HCT116 (cell line): ENCODE measurements at regions not wholly inside any gene's neighbourhood (a gene's known extent, or its start where the extent isn't known, plus 50 kb on each side); places are given as distances from the start of the nearest gene placed in this dataset.

Experiments
- ATAC-seq: fragments of 200-7000 bp; cut with Tn5 transposase; 2 replicates; pipeline ENCODE4 v1.9.1; 2020; ENCODE audit warnings: mild to moderate bottlenecking, moderate library complexity
- BruUV-seq: library from RNA; stranded (reverse); fragments of 400-500 nt; replicated peaks from 2 replicates; lab custom pipeline; 2021; lab: Mats Ljungman, UMichigan
- CTCF ChIA-PET: fragments of 300-600 bp; sonication (Branson Sonifier 250); formaldehyde crosslinking; loops from one replicate; lab custom pipeline; 2021; ENCODE audit warnings: antibody characterized with exemption; lab: Charles Lee
- POLR2A ChIA-PET: fragments of 300-600, 350-600 bp; sonication (Branson Sonifier 250); formaldehyde crosslinking; loops from one replicate; lab custom pipeline; 2021; ENCODE audit warnings: antibody characterized with exemption; lab: Charles Lee
- RAD21 ChIA-PET, 2 experiments: fragments of 300-600 bp; sonication (Branson Sonifier 250); formaldehyde crosslinking; loops; one replicate each; lab custom pipeline; 2023; ENCODE audit warnings: low total read pairs in 2 of 2; ENCODE audit not compliant: uncharacterized antibody in 2 of 2, unreplicated experiment in 2 of 2, low non-redundant PET in 1 of 2; lab: Charles Lee
- DNase-seq: peaks from one replicate; pipeline ENCODE4 v3.0.0-alpha.2; 2010; ENCODE audit warnings: low read depth, low spot score
- H2AFZ ChIP-seq: fragments of 200-600 bp; shearing (Covaris generic), sonication (generic); 2 replicates; pipeline ENCODE4 v1.6.1; 2017; ENCODE audit warnings: low read depth, mixed run types, mixed read lengths, antibody characterized with exemption, low read length; ENCODE audit not compliant: poor library complexity, severe bottlenecking
- H3K27ac ChIP-seq: 2 replicates; pipeline ENCODE4 v1.5.1; 2012; ENCODE audit warnings: low read depth, low read length
- H3K27me3 ChIP-seq: fragments of 200-600 bp; sonication (generic); 2 replicates; pipeline ENCODE4 v1.6.1; 2016; ENCODE audit warnings: mixed run types, low read length, mixed read lengths; ENCODE audit not compliant: insufficient read depth
- H3K36me3 ChIP-seq, 2 experiments: fragments of 200-500 bp in 1 of 2; fragments of 200-600 bp in 1 of 2; sonication (Bioruptor generic) in 1 of 2; sonication (generic) in 1 of 2; 2 replicates each; pipeline versions ENCODE4 v1.5.1 to v1.6.1; 2014 to 2016; ENCODE audit warnings: low read length in 2 of 2, inconsistent platforms in 1 of 2, mixed read lengths in 1 of 2, mixed run types in 1 of 2; ENCODE audit not compliant: insufficient read depth in 2 of 2, control insufficient read depth in 1 of 2
- H3K4me1 ChIP-seq, 2 experiments: fragments of 200-600 bp in 1 of 2; sonication (generic) in 1 of 2; 2 replicates each; pipeline versions ENCODE4 v1.5.1 to v1.6.1; 2012 to 2017; ENCODE audit warnings: low read length in 2 of 2, inconsistent platforms in 1 of 2, mild to moderate bottlenecking in 1 of 2, mixed read lengths in 1 of 2, mixed run types in 1 of 2, moderate library complexity in 1 of 2; ENCODE audit not compliant: insufficient read depth in 2 of 2, control insufficient read depth in 1 of 2
- H3K4me2 ChIP-seq: fragments of 200-600 bp; sonication (generic); 2 replicates; pipeline ENCODE4 v1.6.1; 2017; ENCODE audit warnings: mixed run types, low read length, mixed read lengths
- H3K4me3 ChIP-seq, 2 experiments: fragments of 200-600 bp in 1 of 2; sonication (generic) in 1 of 2; replicated peaks in 1 of 2; 2 replicates each; pipeline ENCODE4 v1.5.1; 2011 to 2016; ENCODE audit warnings: low read length in 2 of 2, control low read depth in 1 of 2, low read depth in 1 of 2, mild to moderate bottlenecking in 1 of 2, mixed read lengths in 1 of 2, mixed run types in 1 of 2
- H3K79me2 ChIP-seq: fragments of 200-600 bp; sonication (generic); 2 replicates; pipeline ENCODE4 v1.6.1; 2017; ENCODE audit warnings: mild to moderate bottlenecking, mixed run types, low read length, moderate library complexity, mixed read lengths; ENCODE audit not compliant: insufficient read depth
- H3K9ac ChIP-seq: fragments of 200-600 bp; sonication (generic); 2 replicates; pipeline ENCODE4 v1.6.1; 2016; ENCODE audit warnings: low read length, mixed read lengths
- H3K9me2 ChIP-seq: fragments of 200-600 bp; sonication (generic), shearing (Covaris generic); 2 replicates; pipeline ENCODE4 v1.6.1; 2017; ENCODE audit warnings: mixed run types, mild to moderate bottlenecking, moderate library complexity; ENCODE audit not compliant: insufficient read depth
- H3K9me3 ChIP-seq, 2 experiments: fragments of 200-500 bp in 1 of 2; fragments of 200-600 bp in 1 of 2; sonication (Bioruptor generic) in 1 of 2; sonication (generic) in 1 of 2; 2 replicates each; pipeline ENCODE4 v1.6.1; 2014 to 2017; ENCODE audit warnings: low read length in 2 of 2, mixed read lengths in 2 of 2, inconsistent platforms in 1 of 2, low read depth in 1 of 2, mild to moderate bottlenecking in 1 of 2, mixed run types in 1 of 2, moderate library complexity in 1 of 2; ENCODE audit not compliant: control insufficient read depth in 1 of 2, insufficient read depth in 1 of 2
- H4K20me1 ChIP-seq: fragments of 200-600 bp; sonication (generic), shearing (Covaris generic); 2 replicates; pipeline ENCODE4 v1.6.1; 2017; ENCODE audit warnings: mixed run types, mild to moderate bottlenecking, moderate library complexity; ENCODE audit not compliant: insufficient read depth
- ATF3 ChIP-seq: IDR thresholded peaks from 2 replicates; pipeline ENCODE4 v1.6.1; 2012
- CBX3 ChIP-seq: IDR thresholded peaks from 2 replicates; pipeline ENCODE4 v1.6.1; 2012; ENCODE audit warnings: low read depth
- CEBPB ChIP-seq: IDR thresholded peaks from 2 replicates; pipeline ENCODE4 v1.6.1; 2012; ENCODE audit warnings: low read depth
- CTCF ChIP-seq, 3 experiments: fragments of 200-600 bp in 1 of 3; sonication (generic) in 1 of 3; IDR thresholded peaks in 2 of 3; conservative IDR thresholded peaks in 1 of 3; 2 replicates each; pipeline ENCODE4 v1.5.1; 2012 to 2017; ENCODE audit warnings: low read depth in 2 of 3, low read length in 2 of 3, antibody characterized with exemption in 1 of 3, borderline replicate concordance in 1 of 3, control low read depth in 1 of 3, mild to moderate bottlenecking in 1 of 3, mixed read lengths in 1 of 3, mixed run types in 1 of 3, moderate library complexity in 1 of 3; ENCODE audit not compliant: insufficient read depth in 1 of 3
- EZH2 ChIP-seq: fragments of 200-600 bp; sonication (generic); IDR thresholded peaks from 2 replicates; pipeline ENCODE4 v1.6.1; 2017; ENCODE audit warnings: antibody characterized with exemption, mixed run types
- EZH2phosphoT487 ChIP-seq: fragments of 200-600 bp; IDR thresholded peaks from 2 replicates; pipeline ENCODE4 v1.6.1; 2018; ENCODE audit warnings: antibody characterized with exemption, borderline replicate concordance
- FOSL1 ChIP-seq: IDR thresholded peaks from 2 replicates; pipeline ENCODE4 v1.6.1; 2012; ENCODE audit warnings: low read depth
- POLR2AphosphoS5 ChIP-seq: IDR thresholded peaks from 2 replicates; pipeline ENCODE4 v1.6.1; 2011; ENCODE audit warnings: mild to moderate bottlenecking, low read depth, low read length, moderate library complexity
- RAD21 ChIP-seq: IDR thresholded peaks from 2 replicates; pipeline ENCODE4 v1.6.1; 2012; ENCODE audit warnings: low read depth, mild to moderate bottlenecking
- SP1 ChIP-seq: IDR thresholded peaks from 2 replicates; pipeline ENCODE4 v1.6.1; 2012; ENCODE audit warnings: low read depth
- SRF ChIP-seq: IDR thresholded peaks from 2 replicates; pipeline ENCODE4 v1.6.1; 2012; ENCODE audit warnings: low read depth
- TCF7L2 ChIP-seq: IDR thresholded peaks from 2 replicates; pipeline ENCODE4 v1.7.0; 2011; ENCODE audit warnings: borderline replicate concordance, inconsistent platforms; ENCODE audit not compliant: insufficient read depth, insufficient read length; ENCODE audit errors: extremely low read depth
- YY1 ChIP-seq: IDR thresholded peaks from 2 replicates; pipeline ENCODE4 v1.6.1; 2011; ENCODE audit warnings: low read length, low read depth, moderate library complexity, mild to moderate bottlenecking; ENCODE audit not compliant: insufficient replicate concordance; ENCODE audit errors: extremely low read depth
- ZBTB33 ChIP-seq: IDR thresholded peaks from 2 replicates; pipeline ENCODE4 v1.6.1; 2011; ENCODE audit warnings: mild to moderate bottlenecking, low read length, moderate library complexity; ENCODE audit not compliant: insufficient replicate concordance; ENCODE audit errors: extremely low read depth
- ZFX ChIP-seq: fragments of 450-650 bp; IDR thresholded peaks from 2 replicates; pipeline ENCODE4 v1.6.1; 2017
- intact Hi-C: fragments of 100-400 bp; cut with micrococcal nuclease; formaldehyde crosslinking; loops from 2 replicates; pipeline ENCODE4 v1.10.0; 2022

- Histone ChIP-seq H3K9me2 (no peaks in the 10 kb centered on the region), H3K79me2 (no peaks in the 10 kb centered on the region), H3K27me3 (0 out of 2 replicates have a peak, but pooled peaks cover 4% of the 10 kb centered on the region), H3K4me3 (no peak overlapping the region), H3K36me3 (no peaks in the 10 kb centered on the region), H4K20me1 (no peaks in the 10 kb centered on the region), H3K9ac (no peak overlapping the region), H3K9me3 (no peaks in the 10 kb centered on the region), H3K4me1 (no peaks in the 10 kb centered on the region), H2AFZ (no peak overlapping the region), H3K4me2 (no peak overlapping the region), H3K27ac (no peak overlapping the region)
- BruUV-seq: no TSS peak
- RAD21 ChIA-PET: no interaction called here
- DNase-seq (no peak), ATAC-seq (no peak)
- intact Hi-C loops: no loop called here
- TF ChIP-seq YY1 (no peak), ATF3 (no peak), CEBPB (no peak), POLR2AphosphoS5 (no peak), EZH2 (no peak), SP1 (no peak), RAD21 (no peak), CTCF (IDR thresholded peaks at IDR 0.05 in 2 of 3, conservative IDR thresholded peaks at IDR 0.05 in 1 of 3; ENCODE audit: borderline replicate concordance in 1 of 3, insufficient read depth in 1 of 3, low read depth in 2 of 3, low read length in 2 of 3) (no peak), SRF (no peak), ZBTB33 (no peak), FOSL1 (no peak), TCF7L2 (no peak), EZH2phosphoT487 (no peak), CBX3 (no peak), ZFX (no peak)
- POLR2A ChIA-PET: no interaction called here
- CTCF ChIA-PET: no interaction called here
Measured at GRCh38 chr10:131700506-131700905, 200.3 kb upstream of the PPP2R2D start.
